ENCODE measurements at regions not wholly inside any gene's neighbourhood (a gene's known extent, or its start where the extent isn't known, plus 50 kb on each side); places are given as distances from the start of the nearest gene placed in this dataset.

DNA sequence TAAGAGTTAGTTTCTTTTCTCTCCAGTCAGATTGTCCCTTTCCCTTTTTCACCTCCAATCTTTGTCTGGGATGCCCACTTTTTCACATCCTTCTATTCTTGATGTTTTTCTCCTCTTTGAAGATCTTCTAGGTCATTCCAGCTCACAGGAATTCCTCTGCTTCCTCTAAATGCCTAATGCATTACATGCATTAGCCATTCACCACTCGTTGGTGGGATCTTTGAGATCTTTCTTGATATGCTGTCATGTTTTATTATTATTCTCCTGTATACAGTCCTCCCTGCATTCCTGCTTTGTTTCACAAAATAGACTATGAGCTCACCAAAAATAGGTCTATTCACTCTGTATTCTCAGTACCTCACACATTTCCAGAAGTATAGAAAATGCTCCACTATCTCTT, 129.0 kb downstream of the LYPLAL1 start (continued):
- no peak for TF ChIP-seq IRF2 (CRISPR knock-in tag; IDR thresholded peaks at IDR 0.05; ENCODE audit: borderline replicate concordance, low read depth)
- TF ChIP-seq HMGA2 (CRISPR knock-in tag; IDR thresholded peaks at IDR 0.05) = no peak
- no peak for TF ChIP-seq MXD4 (CRISPR knock-in tag; IDR thresholded peaks at IDR 0.05; ENCODE audit: borderline replicate concordance)
- no peak for TF ChIP-seq GABPB1 (CRISPR knock-in tag; IDR thresholded peaks at IDR 0.05)
- TF ChIP-seq SMAD4 (CRISPR knock-in tag; IDR thresholded peaks at IDR 0.05) = no peak
- TF ChIP-seq ETV6 (CRISPR knock-in tag; IDR thresholded peaks at IDR 0.05) = no peak
- TF ChIP-seq RELA (CRISPR knock-in tag; IDR thresholded peaks at IDR 0.05; ENCODE audit: borderline replicate concordance) = no peak
- no peak for TF ChIP-seq ZNF671 (CRISPR knock-in tag; IDR thresholded peaks at IDR 0.05)
- TF ChIP-seq, protein P1, sequence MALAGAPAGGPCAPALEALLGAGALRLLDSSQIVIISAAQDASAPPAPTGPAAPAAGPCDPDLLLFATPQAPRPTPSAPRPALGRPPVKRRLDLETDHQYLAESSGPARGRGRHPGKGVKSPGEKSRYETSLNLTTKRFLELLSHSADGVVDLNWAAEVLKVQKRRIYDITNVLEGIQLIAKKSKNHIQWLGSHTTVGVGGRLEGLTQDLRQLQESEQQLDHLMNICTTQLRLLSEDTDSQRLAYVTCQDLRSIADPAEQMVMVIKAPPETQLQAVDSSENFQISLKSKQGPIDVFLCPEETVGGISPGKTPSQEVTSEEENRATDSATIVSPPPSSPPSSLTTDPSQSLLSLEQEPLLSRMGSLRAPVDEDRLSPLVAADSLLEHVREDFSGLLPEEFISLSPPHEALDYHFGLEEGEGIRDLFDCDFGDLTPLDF (CRISPR knock-in tag; IDR thresholded peaks at IDR 0.05) = no peak
- TF ChIP-seq, protein P2, sequence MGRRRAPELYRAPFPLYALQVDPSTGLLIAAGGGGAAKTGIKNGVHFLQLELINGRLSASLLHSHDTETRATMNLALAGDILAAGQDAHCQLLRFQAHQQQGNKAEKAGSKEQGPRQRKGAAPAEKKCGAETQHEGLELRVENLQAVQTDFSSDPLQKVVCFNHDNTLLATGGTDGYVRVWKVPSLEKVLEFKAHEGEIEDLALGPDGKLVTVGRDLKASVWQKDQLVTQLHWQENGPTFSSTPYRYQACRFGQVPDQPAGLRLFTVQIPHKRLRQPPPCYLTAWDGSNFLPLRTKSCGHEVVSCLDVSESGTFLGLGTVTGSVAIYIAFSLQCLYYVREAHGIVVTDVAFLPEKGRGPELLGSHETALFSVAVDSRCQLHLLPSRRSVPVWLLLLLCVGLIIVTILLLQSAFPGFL (CRISPR knock-in tag; IDR thresholded peaks at IDR 0.05; ENCODE audit: borderline replicate concordance) = no peak
- no peak for TF ChIP-seq SMAD3 (CRISPR knock-in tag; IDR thresholded peaks at IDR 0.05; ENCODE audit: borderline replicate concordance)

DNA sequence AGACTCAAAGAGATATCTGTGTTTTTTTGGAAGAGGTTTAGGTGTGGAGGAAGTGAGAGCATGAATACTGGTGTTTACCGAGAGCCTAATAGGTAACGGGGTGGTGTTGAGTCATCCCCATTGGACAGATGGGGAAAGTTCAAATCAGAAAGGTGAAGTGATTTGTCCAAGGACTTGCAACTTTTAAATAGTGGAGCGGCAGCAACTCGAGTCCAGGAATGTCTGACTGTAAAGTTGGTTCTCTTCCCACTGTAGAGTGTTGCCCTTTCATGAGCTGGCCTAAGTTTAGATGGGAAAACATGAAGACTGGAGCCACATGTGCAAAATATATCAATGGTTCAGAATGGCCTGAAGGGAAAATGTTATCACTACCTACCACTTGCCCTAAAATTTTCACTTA, 125.7 kb downstream of the LYPLAL1 start:
- no peak overlapping the region for H3K27ac Mint-ChIP-seq
- no peaks in the 10 kb centered on the region for H3K27me3 Mint-ChIP-seq (ENCODE audit: low read depth)
- CTCF ChIA-PET = no interaction called here
- ATAC-seq (no peak), DNase-seq (ENCODE audit: low spot score) (no peak)
- no peaks in the 10 kb centered on the region for H3K4me1 Mint-ChIP-seq
- no peaks in the 10 kb centered on the region for H3K36me3 Mint-ChIP-seq
- no peak overlapping the region for H3K4me3 Mint-ChIP-seq
- POLR2A ChIA-PET = no interaction called here
- TF ChIP-seq, protein P3, sequence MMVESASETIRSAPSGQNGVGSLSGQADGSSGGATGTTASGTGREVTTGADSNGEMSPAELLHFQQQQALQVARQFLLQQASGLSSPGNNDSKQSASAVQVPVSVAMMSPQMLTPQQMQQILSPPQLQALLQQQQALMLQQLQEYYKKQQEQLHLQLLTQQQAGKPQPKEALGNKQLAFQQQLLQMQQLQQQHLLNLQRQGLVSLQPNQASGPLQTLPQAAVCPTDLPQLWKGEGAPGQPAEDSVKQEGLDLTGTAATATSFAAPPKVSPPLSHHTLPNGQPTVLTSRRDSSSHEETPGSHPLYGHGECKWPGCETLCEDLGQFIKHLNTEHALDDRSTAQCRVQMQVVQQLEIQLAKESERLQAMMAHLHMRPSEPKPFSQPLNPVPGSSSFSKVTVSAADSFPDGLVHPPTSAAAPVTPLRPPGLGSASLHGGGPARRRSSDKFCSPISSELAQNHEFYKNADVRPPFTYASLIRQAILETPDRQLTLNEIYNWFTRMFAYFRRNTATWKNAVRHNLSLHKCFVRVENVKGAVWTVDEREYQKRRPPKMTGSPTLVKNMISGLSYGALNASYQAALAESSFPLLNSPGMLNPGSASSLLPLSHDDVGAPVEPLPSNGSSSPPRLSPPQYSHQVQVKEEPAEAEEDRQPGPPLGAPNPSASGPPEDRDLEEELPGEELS (CRISPR knock-in tag; IDR thresholded peaks at IDR 0.05) = no peak
- TF ChIP-seq, protein P4, sequence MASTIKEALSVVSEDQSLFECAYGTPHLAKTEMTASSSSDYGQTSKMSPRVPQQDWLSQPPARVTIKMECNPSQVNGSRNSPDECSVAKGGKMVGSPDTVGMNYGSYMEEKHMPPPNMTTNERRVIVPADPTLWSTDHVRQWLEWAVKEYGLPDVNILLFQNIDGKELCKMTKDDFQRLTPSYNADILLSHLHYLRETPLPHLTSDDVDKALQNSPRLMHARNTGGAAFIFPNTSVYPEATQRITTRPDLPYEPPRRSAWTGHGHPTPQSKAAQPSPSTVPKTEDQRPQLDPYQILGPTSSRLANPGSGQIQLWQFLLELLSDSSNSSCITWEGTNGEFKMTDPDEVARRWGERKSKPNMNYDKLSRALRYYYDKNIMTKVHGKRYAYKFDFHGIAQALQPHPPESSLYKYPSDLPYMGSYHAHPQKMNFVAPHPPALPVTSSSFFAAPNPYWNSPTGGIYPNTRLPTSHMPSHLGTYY (CRISPR knock-in tag; IDR thresholded peaks at IDR 0.05) = no peak
- TF ChIP-seq ZNF396 (CRISPR knock-in tag; IDR thresholded peaks at IDR 0.05; ENCODE audit: borderline replicate concordance) (no peak), ZNF416 (CRISPR knock-in tag; IDR thresholded peaks at IDR 0.05) (no peak)
- H3K9me3 Mint-ChIP-seq = peaks cover 3% of the 10 kb centered on the region; the same call in 1 of the 2 replicates

DNA sequence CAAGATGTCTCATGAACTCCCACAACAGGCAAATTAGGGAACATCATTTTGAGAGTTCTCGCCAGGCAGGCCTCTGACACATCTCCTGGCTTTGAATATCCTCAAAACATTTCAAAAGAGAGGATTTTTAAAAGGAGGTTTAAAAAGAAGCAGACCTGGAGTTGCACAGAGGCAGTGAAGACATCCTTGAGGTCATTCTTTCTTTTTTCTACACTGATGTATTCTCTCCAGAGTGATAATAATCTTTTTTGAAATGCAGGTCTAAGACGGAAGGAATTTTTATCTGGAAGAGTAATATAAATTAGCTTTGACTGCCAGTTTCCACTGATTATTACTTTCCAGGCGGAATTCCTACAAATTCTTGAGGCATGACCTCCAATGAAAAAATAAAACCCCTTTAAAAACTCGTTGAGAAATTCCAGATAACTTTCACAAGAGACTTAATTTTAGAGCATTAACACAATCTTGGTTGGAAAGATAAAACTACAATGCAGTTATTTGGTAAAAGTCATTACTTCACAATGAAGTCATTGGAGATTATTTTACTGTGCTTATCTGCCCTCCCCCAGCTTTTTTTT, 125.0 kb downstream of the LYPLAL1 start:
- Mint-ChIP-seq H3K27me3 (ENCODE audit: low read depth) (no peaks in the 10 kb centered on the region), H3K4me1 (no peaks in the 10 kb centered on the region), H3K36me3 (no peaks in the 10 kb centered on the region), H3K4me3 (no peak overlapping the region), H3K9me3 (peaks cover 3% of the 10 kb centered on the region; the same call in 1 of the 2 replicates), H3K27ac (no peak overlapping the region)
- no peak for ATAC-seq
- ChIA-PET CTCF (no interaction called here), POLR2A (interaction anchor here (0.5 kb wide), 1 partner anchor 11 kb away, joined by 3 read pairs; no protein-coding TSS in a partner anchor)
- DNase-seq (ENCODE audit: low spot score) = no peak
- TF ChIP-seq, protein P4 (CRISPR knock-in tag; IDR thresholded peaks at IDR 0.05) = no peak
- TF ChIP-seq ZNF138 (CRISPR knock-in tag; conservative IDR thresholded peaks at IDR 0.05) = no peak
- TF ChIP-seq, protein P5, sequence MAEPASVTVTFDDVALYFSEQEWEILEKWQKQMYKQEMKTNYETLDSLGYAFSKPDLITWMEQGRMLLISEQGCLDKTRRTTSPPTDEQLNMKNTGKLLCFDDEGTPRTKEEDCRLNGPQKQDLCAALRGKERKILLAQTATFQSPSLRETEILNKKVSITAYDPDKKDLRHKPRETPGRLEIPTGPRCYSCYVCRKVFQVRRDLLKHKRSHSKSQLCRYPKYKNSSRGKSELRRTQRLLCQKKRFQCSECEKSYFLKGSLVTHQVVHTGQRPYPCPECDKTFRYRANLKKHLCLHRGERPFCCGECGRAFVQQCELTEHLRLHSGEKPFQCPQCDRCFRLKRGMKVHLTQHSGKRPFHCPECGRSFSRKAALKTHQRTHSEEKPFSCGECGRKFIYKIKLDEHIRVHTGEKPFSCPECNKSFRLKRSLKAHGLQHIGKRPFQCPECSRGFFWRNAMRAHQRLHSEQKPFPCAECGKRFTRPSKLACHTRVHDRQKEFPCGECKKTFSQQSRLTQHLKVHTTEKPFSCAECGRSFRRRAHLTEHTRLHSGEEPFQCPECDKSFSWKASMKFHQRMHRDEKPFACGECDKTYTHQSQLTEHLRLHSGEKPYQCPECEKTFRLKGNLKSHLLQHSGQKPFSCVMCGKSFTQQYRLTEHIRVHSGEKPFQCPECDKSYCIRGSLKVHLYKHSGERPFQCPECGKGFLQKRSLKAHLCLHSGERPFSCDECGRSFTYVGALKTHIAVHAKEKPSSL (CRISPR knock-in tag; conservative IDR thresholded peaks at IDR 0.05) = no peak
- no peak for TF ChIP-seq MYBL2 (CRISPR knock-in tag; IDR thresholded peaks at IDR 0.05)
- no peak for TF ChIP-seq ZNF219 (CRISPR knock-in tag; IDR thresholded peaks at IDR 0.05; ENCODE audit: borderline replicate concordance)
- no peak for TF ChIP-seq TEAD1 (CRISPR knock-in tag; IDR thresholded peaks at IDR 0.05)
- TF ChIP-seq, protein P6, sequence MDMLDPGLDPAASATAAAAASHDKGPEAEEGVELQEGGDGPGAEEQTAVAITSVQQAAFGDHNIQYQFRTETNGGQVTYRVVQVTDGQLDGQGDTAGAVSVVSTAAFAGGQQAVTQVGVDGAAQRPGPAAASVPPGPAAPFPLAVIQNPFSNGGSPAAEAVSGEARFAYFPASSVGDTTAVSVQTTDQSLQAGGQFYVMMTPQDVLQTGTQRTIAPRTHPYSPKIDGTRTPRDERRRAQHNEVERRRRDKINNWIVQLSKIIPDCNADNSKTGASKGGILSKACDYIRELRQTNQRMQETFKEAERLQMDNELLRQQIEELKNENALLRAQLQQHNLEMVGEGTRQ (CRISPR knock-in tag; IDR thresholded peaks at IDR 0.05) = no peak
- no peak for TF ChIP-seq JAZF1 (CRISPR knock-in tag; IDR thresholded peaks at IDR 0.05)
